Activated naive CD8-positive, alpha-beta T cell treated with anti-CD3 and anti-CD28 coated beads, Interleukin-2, amount 10 ng/mL, durations not matched to agents 7 days and 5 days (primary cell): ENCODE measurements at regions not wholly inside any gene's neighbourhood (a gene's known extent, or its start where the extent isn't known, plus 50 kb on each side); places are given as distances from the start of the nearest gene placed in this dataset.
"Not testable (repeated sequence)": the region's sequence is repeated elsewhere in the genome, so short reads cannot be mapped to it uniquely, and the experiment has no call there.

Experiments
- ATAC-seq: fragments of 150-1000 bp; cut with Tn5 transposase; one replicate; pipeline ENCODE4 v1.10.0; 2021; ENCODE audit warnings: low read depth, moderate library complexity
- POLR2A ChIA-PET: fragments of 350-600 bp; sonication (Branson Sonifier 250); formaldehyde crosslinking; loops from one replicate; lab custom pipeline; 2021; ENCODE audit warnings: antibody characterized with exemption; lab: Charles Lee
- DNase-seq: peaks from one replicate; pipeline ENCODE4 v3.0.0; 2021
- H3K27ac Mint-ChIP-seq: one replicate; pipeline ENCODE4 v1.8.0; 2022; ENCODE audit warnings: mild to moderate bottlenecking, mixed read lengths
- H3K27me3 Mint-ChIP-seq: one replicate; pipeline ENCODE4 v1.8.0; 2022; ENCODE audit warnings: mild to moderate bottlenecking, moderate library complexity, mixed read lengths
- H3K36me3 Mint-ChIP-seq: one replicate; pipeline ENCODE4 v1.8.0; 2021; ENCODE audit warnings: mild to moderate bottlenecking, mixed read lengths
- H3K4me1 Mint-ChIP-seq: one replicate; pipeline ENCODE4 v1.8.0; 2021; ENCODE audit warnings: mixed read lengths
- H3K4me3 Mint-ChIP-seq: one replicate; pipeline ENCODE4 v1.8.0; 2022; ENCODE audit warnings: mild to moderate bottlenecking, moderate library complexity, mixed read lengths
- H3K9me3 Mint-ChIP-seq: one replicate; pipeline ENCODE4 v1.8.0; 2021; ENCODE audit warnings: mixed read lengths

- POLR2A ChIA-PET = no interaction called here
- ATAC-seq = no peak
- Mint-ChIP-seq H3K4me1 (no peaks in the 10 kb centered on the region), H3K36me3 (no peaks in the 10 kb centered on the region), H3K9me3 (peaks cover 3% of the 10 kb centered on the region), H3K4me3 (no peak overlapping the region), H3K27me3 (peaks cover 12% of the 10 kb centered on the region), H3K27ac (no peak overlapping the region)
- no peak for DNase-seq
Observed at GRCh38 chr5:102554082-102554481, 55.3 kb upstream of the SLCO6A1 start.

GRCh38 chr5:102554728-102555127 is 55.9 kb upstream of the SLCO6A1 start:
- DNase-seq (no peak), ATAC-seq (no peak)
- H3K36me3 Mint-ChIP-seq = no peaks in the 10 kb centered on the region
- H3K4me1 Mint-ChIP-seq = no peaks in the 10 kb centered on the region
- no peak overlapping the region for H3K27ac Mint-ChIP-seq
- peaks cover 9% of the 10 kb centered on the region for H3K27me3 Mint-ChIP-seq
- peaks cover 3% of the 10 kb centered on the region for H3K9me3 Mint-ChIP-seq
- no peak overlapping the region for H3K4me3 Mint-ChIP-seq
- POLR2A ChIA-PET = no interaction called here

- Mint-ChIP-seq H3K9me3 (no peaks in the 10 kb centered on the region), H3K36me3 (no peaks in the 10 kb centered on the region), H3K4me1 (no peaks in the 10 kb centered on the region), H3K27me3 (peaks cover 5% of the 10 kb centered on the region), H3K4me3 (no peak overlapping the region), H3K27ac (no peak overlapping the region)
- ATAC-seq = no peak
- DNase-seq = peak; percentile 24
- POLR2A ChIA-PET = no interaction called here
Observed at GRCh38 chr5:102561894-102562760, 63.3 kb upstream of the SLCO6A1 start.

- POLR2A ChIA-PET = no interaction called here
- DNase-seq (no peak), ATAC-seq (no peak)
- no peak overlapping the region for H3K27ac Mint-ChIP-seq
- H3K4me3 Mint-ChIP-seq = no peak overlapping the region
- no peaks in the 10 kb centered on the region for H3K4me1 Mint-ChIP-seq
- H3K27me3 Mint-ChIP-seq = peaks cover 8% of the 10 kb centered on the region
- H3K36me3 Mint-ChIP-seq = no peaks in the 10 kb centered on the region
- H3K9me3 Mint-ChIP-seq = no peaks in the 10 kb centered on the region
Observed at GRCh38 chr5:102570747-102571146, 71.9 kb upstream of the SLCO6A1 start.

GRCh38 chr5:102578362-102578761 is 79.6 kb upstream of the SLCO6A1 start:
- Mint-ChIP-seq H3K36me3 (no peaks in the 10 kb centered on the region), H3K9me3 (no peaks in the 10 kb centered on the region)

GRCh38 chr5:102579379-102579778 is 80.6 kb upstream of the SLCO6A1 start:
- Mint-ChIP-seq H3K4me1 (no peaks in the 10 kb centered on the region), H3K9me3 (no peaks in the 10 kb centered on the region), H3K27me3 (peaks cover 3% of the 10 kb centered on the region), H3K27ac (no peak overlapping the region), H3K4me3 (no peak overlapping the region), H3K36me3 (no peaks in the 10 kb centered on the region)
- DNase-seq (no peak), ATAC-seq (no peak)
- POLR2A ChIA-PET = no interaction called here

More at GRCh38 chr5:102578362-102578761, 79.6 kb upstream of the SLCO6A1 start:
- POLR2A ChIA-PET = no interaction called here
- Mint-ChIP-seq H3K4me3 (no peak overlapping the region), H3K27ac (no peak overlapping the region), H3K4me1 (no peaks in the 10 kb centered on the region), H3K27me3 (peaks cover 3% of the 10 kb centered on the region)
- DNase-seq (no peak), ATAC-seq (no peak)

GRCh38 chr5:102581011-102581410 is 82.2 kb upstream of the SLCO6A1 start:
- H3K27me3 Mint-ChIP-seq = peaks cover 3% of the 10 kb centered on the region
- H3K36me3 Mint-ChIP-seq = no peaks in the 10 kb centered on the region
- H3K4me1 Mint-ChIP-seq = no peaks in the 10 kb centered on the region
- H3K27ac Mint-ChIP-seq = no peak overlapping the region
- DNase-seq (no peak), ATAC-seq (no peak)
- POLR2A ChIA-PET = no interaction called here
- no peaks in the 10 kb centered on the region for H3K9me3 Mint-ChIP-seq
- no peak overlapping the region for H3K4me3 Mint-ChIP-seq

GRCh38 chr5:102582696-102583095 is 83.9 kb upstream of the SLCO6A1 start:
- no peaks in the 10 kb centered on the region for H3K4me1 Mint-ChIP-seq
- no peaks in the 10 kb centered on the region for H3K9me3 Mint-ChIP-seq
- POLR2A ChIA-PET = no interaction called here
- H3K4me3 Mint-ChIP-seq = no peak overlapping the region
- DNase-seq = no peak
- H3K27ac Mint-ChIP-seq = no peak overlapping the region
- no peaks in the 10 kb centered on the region for H3K27me3 Mint-ChIP-seq
- H3K36me3 Mint-ChIP-seq = no peaks in the 10 kb centered on the region
- no peak for ATAC-seq

- POLR2A ChIA-PET = no interaction called here
- H3K4me1 Mint-ChIP-seq = no peaks in the 10 kb centered on the region
- H3K36me3 Mint-ChIP-seq = no peaks in the 10 kb centered on the region
- no peaks in the 10 kb centered on the region for H3K27me3 Mint-ChIP-seq
- no peak overlapping the region for H3K27ac Mint-ChIP-seq
- no peak overlapping the region for H3K4me3 Mint-ChIP-seq
- DNase-seq (no peak), ATAC-seq (no peak)
- H3K9me3 Mint-ChIP-seq = no peaks in the 10 kb centered on the region
Observed at GRCh38 chr5:102583276-102584124, 84.7 kb upstream of the SLCO6A1 start.

- H3K36me3 Mint-ChIP-seq = no peaks in the 10 kb centered on the region
- ATAC-seq = no peak
- H3K27ac Mint-ChIP-seq = no peak overlapping the region
- H3K4me1 Mint-ChIP-seq = no peaks in the 10 kb centered on the region
- no peak overlapping the region for H3K4me3 Mint-ChIP-seq
- DNase-seq = no peak
- POLR2A ChIA-PET = no interaction called here
- peaks cover 3% of the 10 kb centered on the region for H3K9me3 Mint-ChIP-seq
- no peaks in the 10 kb centered on the region for H3K27me3 Mint-ChIP-seq
Observed at GRCh38 chr5:102589661-102590060, 90.9 kb upstream of the SLCO6A1 start.

GRCh38 chr5:102590467-102590866 is 91.7 kb upstream of the SLCO6A1 start:
- peaks cover 2% of the 10 kb centered on the region for H3K4me1 Mint-ChIP-seq
- no peak for DNase-seq
- POLR2A ChIA-PET = no interaction called here
- peaks cover 3% of the 10 kb centered on the region for H3K9me3 Mint-ChIP-seq
- no peaks in the 10 kb centered on the region for H3K36me3 Mint-ChIP-seq
- H3K27ac Mint-ChIP-seq = no peak overlapping the region
- no peaks in the 10 kb centered on the region for H3K27me3 Mint-ChIP-seq
- ATAC-seq = no peak
- H3K4me3 Mint-ChIP-seq = no peak overlapping the region

GRCh38 chr5:102591650-102592049 is 92.8 kb upstream of the SLCO6A1 start:
- no peak for ATAC-seq
- H3K4me3 Mint-ChIP-seq = no peak overlapping the region
- POLR2A ChIA-PET = no interaction called here

GRCh38 chr5:102592586-102592985 is 93.8 kb upstream of the SLCO6A1 start:
- H3K36me3 Mint-ChIP-seq, POLR2A ChIA-PET, DNase-seq, H3K4me3 Mint-ChIP-seq, H3K9me3 Mint-ChIP-seq, H3K27me3 Mint-ChIP-seq, H3K27ac Mint-ChIP-seq, H3K4me1 Mint-ChIP-seq, ATAC-seq: not testable (repeated sequence)

More at GRCh38 chr5:102591650-102592049, 92.8 kb upstream of the SLCO6A1 start:
- no peak for DNase-seq
- Mint-ChIP-seq H3K27ac (no peak overlapping the region), H3K36me3 (no peaks in the 10 kb centered on the region), H3K9me3 (peaks cover 3% of the 10 kb centered on the region), H3K4me1 (peaks cover 5% of the 10 kb centered on the region), H3K27me3 (no peaks in the 10 kb centered on the region)

GRCh38 chr5:102594192-102594591 is 95.4 kb upstream of the SLCO6A1 start:
- peaks cover 3% of the 10 kb centered on the region for H3K9me3 Mint-ChIP-seq
- ATAC-seq (no peak), DNase-seq (no peak)
- no peaks in the 10 kb centered on the region for H3K27me3 Mint-ChIP-seq
- H3K4me1 Mint-ChIP-seq = peaks cover 5% of the 10 kb centered on the region
- no peaks in the 10 kb centered on the region for H3K36me3 Mint-ChIP-seq
- H3K27ac Mint-ChIP-seq = no peak overlapping the region
- H3K4me3 Mint-ChIP-seq = no peak overlapping the region
- POLR2A ChIA-PET = no interaction called here
